ENCODE measurements at regions not wholly inside any gene's neighbourhood (a gene's known extent, or its start where the extent isn't known, plus 50 kb on each side); places are given as distances from the start of the nearest gene placed in this dataset.

GRCh38 chr4:187118166-187118565, 394.5 kb upstream of the FAT1 start:
- Histone ChIP-seq H3K79me2 (no peaks in the 10 kb centered on the region), H4K20me1 (ENCODE audit: insufficient read depth, poor library complexity, severe bottlenecking) (no peaks in the 10 kb centered on the region), H3K36me3 (replicated peaks; ENCODE audit: insufficient read depth, low read depth) (no peaks in the 10 kb centered on the region), H3K27ac (no peak overlapping the region), H3K27me3 (no peaks in the 10 kb centered on the region), H3K4me2 (no peak overlapping the region), H3K9me3 (ENCODE audit: low read depth) (no peaks in the 10 kb centered on the region), H3K4me1 (ENCODE audit: insufficient read depth) (no peaks in the 10 kb centered on the region), H3K9me2 (replicated peaks; ENCODE audit: insufficient read depth) (no peaks in the 10 kb centered on the region), H2AFZ (no peak overlapping the region), H3K4me3 (no peak overlapping the region)
- TF ChIP-seq CTCF (IDR thresholded peaks at IDR 0.05; ENCODE audit: poor library complexity) (no peak), EZH2phosphoT487 (IDR thresholded peaks at IDR 0.05; ENCODE audit: low read depth, severe bottlenecking, unreplicated experiment) (no peak), EZH2 (IDR thresholded peaks at IDR 0.05; ENCODE audit: borderline replicate concordance) (no peak)
- WGBS (ENCODE audit: low lambda C conversion rate, missing lambda C conversion rate), result 91% methylated on average over 4 of the region's 4 CpGs
- no peak for DNase-seq (ENCODE audit: low spot score)

- Histone ChIP-seq H4K20me1 (ENCODE audit: insufficient read depth, poor library complexity, severe bottlenecking) (no peaks in the 10 kb centered on the region), H3K36me3 (replicated peaks; ENCODE audit: insufficient read depth, low read depth) (no peaks in the 10 kb centered on the region), H3K9me2 (replicated peaks; ENCODE audit: insufficient read depth) (no peaks in the 10 kb centered on the region), H3K4me1 (ENCODE audit: insufficient read depth) (no peaks in the 10 kb centered on the region), H3K79me2 (no peaks in the 10 kb centered on the region), H3K27me3 (no peaks in the 10 kb centered on the region), H3K4me3 (no peak overlapping the region), H3K9me3 (ENCODE audit: low read depth) (no peaks in the 10 kb centered on the region), H2AFZ (no peak overlapping the region), H3K4me2 (no peak overlapping the region), H3K27ac (no peak overlapping the region)
- WGBS (ENCODE audit: low lambda C conversion rate, missing lambda C conversion rate), result 90% methylated on average over 1 of the region's 1 CpG
- DNase-seq (ENCODE audit: low spot score), result no peak
- no peak for TF ChIP-seq EZH2phosphoT487 (IDR thresholded peaks at IDR 0.05; ENCODE audit: low read depth, severe bottlenecking, unreplicated experiment)
- TF ChIP-seq CTCF (IDR thresholded peaks at IDR 0.05; ENCODE audit: poor library complexity), result no peak
- no peak for TF ChIP-seq EZH2 (IDR thresholded peaks at IDR 0.05; ENCODE audit: borderline replicate concordance)
Measured at GRCh38 chr4:187118602-187119120, 395.0 kb upstream of the FAT1 start.

GRCh38 chr4:187124331-187124730, 400.7 kb upstream of the FAT1 start:
- 85% methylated on average over 11 of the region's 12 CpGs for WGBS (ENCODE audit: low lambda C conversion rate, missing lambda C conversion rate)

More at GRCh38 chr4:187124331-187124730, 400.7 kb upstream of the FAT1 start:
- Histone ChIP-seq H3K4me3 (no peak overlapping the region), H3K4me1 (ENCODE audit: insufficient read depth) (no peaks in the 10 kb centered on the region), H3K36me3 (replicated peaks; ENCODE audit: insufficient read depth, low read depth) (no peaks in the 10 kb centered on the region), H3K79me2 (no peaks in the 10 kb centered on the region), H2AFZ (no peak overlapping the region), H3K9me3 (ENCODE audit: low read depth) (no peaks in the 10 kb centered on the region), H3K27ac (no peak overlapping the region), H3K9me2 (replicated peaks; ENCODE audit: insufficient read depth) (no peaks in the 10 kb centered on the region), H3K27me3 (no peaks in the 10 kb centered on the region), H3K4me2 (no peak overlapping the region), H4K20me1 (ENCODE audit: insufficient read depth, poor library complexity, severe bottlenecking) (no peaks in the 10 kb centered on the region)
- TF ChIP-seq CTCF (IDR thresholded peaks at IDR 0.05; ENCODE audit: poor library complexity) (no peak), EZH2 (IDR thresholded peaks at IDR 0.05; ENCODE audit: borderline replicate concordance) (no peak), EZH2phosphoT487 (IDR thresholded peaks at IDR 0.05; ENCODE audit: low read depth, severe bottlenecking, unreplicated experiment) (no peak)
- DNase-seq (ENCODE audit: low spot score), result no peak

All from hepatocyte (in vitro differentiated cells).